8988T (cell line): ENCODE measurements at regions not wholly inside any gene's neighbourhood (a gene's known extent, or its start where the extent isn't known, plus 50 kb on each side); places are given as distances from the start of the nearest gene placed in this dataset.
"Not testable (repeated sequence)": the region's sequence is repeated elsewhere in the genome, so short reads cannot be mapped to it uniquely, and the experiment has no call there.

ENCODE experiments used
- DNase-seq: peaks from one replicate; pipeline ENCODE4 v3.0.0; 2011

GRCh38 chr9:108441251-108441650 is 414.5 kb downstream of the ACTL7B start:
- DNase-seq, result no peak

DNA sequence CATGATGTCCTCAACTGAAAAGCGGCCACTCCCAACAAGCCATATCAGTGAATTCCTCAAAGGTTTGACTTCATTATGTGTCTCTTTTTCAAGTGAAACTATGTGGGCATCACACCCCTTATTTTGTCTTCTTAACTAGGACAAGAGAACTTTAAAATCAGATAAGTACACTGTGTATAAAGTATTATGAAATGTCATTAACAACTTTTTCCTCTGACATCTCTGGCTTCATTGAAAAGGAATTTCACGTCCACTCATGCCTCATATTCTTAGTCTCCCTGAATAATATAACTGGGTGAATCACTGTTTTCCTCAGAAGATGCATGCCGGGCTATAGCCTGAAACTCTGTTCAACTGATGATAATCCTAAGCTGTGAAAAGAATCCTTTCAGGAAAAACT is 415.8 kb downstream of the ACTL7B start:
- DNase-seq, result no peak

DNA sequence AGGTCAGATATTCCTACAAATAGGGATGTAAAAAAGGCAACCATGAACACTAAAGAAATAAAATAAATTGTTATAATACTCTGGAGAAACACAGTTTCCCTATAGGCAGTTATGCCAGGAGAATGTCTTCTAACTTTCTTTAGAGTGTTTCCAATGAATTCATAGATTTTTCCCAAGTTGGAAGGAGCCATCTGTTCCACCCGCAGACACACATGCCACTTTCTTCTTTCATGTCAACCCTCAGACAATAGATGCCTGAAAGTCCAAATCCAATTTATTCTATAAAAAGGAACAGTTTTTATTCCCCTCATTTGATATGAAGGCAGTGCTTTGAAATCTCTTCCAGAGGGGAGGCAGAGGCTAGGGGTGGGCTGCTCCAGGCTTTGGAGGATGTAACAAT is 418.1 kb downstream of the ACTL7B start:
- no peak for DNase-seq

DNA sequence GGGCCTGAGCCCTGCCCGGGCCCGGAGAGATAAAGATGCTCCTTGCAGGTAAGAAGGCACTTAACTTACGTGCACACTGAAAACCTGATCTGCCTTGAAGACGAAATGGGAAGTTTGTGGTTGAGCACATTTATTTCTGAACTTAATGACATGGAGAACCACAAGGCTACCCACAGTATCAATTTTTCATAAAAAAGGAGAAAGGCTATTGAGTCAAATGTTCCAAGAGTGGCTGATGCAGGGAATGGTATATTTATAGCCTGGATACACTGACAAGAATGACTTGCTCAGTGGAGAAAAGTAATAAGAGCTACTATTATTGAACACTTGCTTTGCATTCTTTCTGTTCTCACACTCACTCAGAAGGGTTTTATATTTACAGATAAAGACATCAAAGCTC is 419.3 kb downstream of the ACTL7B start:
- no peak for DNase-seq

DNA sequence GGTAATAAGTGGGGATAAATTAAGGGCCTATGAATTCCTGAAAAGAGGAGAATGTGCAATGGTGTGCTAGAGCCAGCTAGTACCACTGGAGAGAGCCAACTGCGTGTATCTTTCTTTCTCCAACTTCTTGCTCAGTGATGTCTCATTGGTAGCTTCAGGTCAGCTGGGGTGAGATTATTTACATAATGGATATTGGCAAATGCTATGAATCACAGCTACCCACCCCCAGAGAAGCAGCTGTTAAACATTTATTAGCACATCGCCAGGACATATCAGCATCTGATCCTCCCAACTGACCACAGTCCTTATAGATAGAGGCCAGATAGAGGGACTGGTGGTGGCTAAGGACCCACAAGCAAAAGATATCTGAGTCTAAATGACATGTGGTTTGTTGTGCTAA is 421.3 kb downstream of the ACTL7B start:
- DNase-seq, result no peak

GRCh38 chr9:108434036-108434435 is 421.8 kb downstream of the ACTL7B start:
- no peak for DNase-seq

DNA sequence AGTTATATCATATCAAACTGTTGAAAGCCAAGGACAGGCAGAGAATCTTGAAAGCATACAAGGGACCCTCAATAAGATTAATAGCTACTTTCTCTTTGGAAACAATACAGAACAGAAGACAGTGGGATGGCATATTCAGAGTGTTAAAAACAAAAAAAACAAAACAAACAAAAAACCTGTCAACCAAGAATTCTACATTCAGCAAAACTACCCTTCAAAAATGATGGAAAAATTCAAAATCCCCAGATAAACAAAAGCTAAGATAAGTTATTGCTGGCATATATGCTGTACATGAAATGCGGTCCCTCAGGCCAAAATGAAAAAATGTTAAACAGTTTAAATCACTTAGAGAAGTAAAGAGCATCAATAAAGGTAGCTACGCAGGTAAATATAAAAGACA is 425.1 kb downstream of the ACTL7B start:
- no peak for DNase-seq

- DNase-seq, result no peak
Observed at GRCh38 chr9:108427751-108428150, 428.0 kb downstream of the ACTL7B start.

GRCh38 chr9:108426421-108426940 is 429.3 kb downstream of the ACTL7B start:
- not testable (repeated sequence) for DNase-seq

DNA sequence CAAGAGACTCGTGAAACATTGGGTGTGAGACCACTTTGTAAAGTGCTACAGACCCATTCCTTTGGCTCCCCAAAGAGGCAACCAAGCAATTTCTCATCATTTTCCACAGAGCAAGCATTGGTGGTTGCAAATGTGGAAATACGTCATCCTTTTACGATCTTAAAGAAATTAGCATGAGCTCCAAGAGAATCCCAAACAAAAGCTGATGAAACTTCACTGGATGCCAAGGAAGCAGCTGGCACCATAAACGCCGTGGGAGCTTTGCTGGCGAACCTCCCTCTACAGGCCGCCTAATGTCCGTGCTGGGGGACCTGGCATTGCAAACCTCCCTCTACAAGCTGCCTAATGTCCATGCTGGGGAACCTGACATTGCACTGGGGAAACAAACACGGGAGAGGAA is 432.4 kb downstream of the ACTL7B start:
- DNase-seq, result no peak

- no peak for DNase-seq
Observed at GRCh38 chr9:108419379-108419778, 436.4 kb downstream of the ACTL7B start.

DNA sequence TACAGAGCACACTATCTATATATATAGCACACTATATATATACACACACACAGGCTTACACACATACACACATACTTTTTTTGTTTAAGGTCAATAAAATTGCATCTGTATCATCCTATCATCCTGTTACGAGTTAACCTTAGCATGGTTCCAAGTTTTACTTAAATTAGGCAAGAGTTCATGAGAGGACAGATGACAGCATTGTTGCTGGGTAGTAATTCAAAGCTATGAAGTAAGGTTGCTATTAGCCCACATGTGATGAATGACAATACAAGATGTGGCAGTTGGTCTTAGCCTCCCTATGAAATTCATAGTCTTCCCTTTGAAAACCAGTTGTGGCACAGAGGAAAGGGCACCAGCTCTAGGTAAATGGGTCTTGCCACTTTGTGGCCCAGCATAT is 438.1 kb downstream of the ACTL7B start:
- no peak for DNase-seq

DNA sequence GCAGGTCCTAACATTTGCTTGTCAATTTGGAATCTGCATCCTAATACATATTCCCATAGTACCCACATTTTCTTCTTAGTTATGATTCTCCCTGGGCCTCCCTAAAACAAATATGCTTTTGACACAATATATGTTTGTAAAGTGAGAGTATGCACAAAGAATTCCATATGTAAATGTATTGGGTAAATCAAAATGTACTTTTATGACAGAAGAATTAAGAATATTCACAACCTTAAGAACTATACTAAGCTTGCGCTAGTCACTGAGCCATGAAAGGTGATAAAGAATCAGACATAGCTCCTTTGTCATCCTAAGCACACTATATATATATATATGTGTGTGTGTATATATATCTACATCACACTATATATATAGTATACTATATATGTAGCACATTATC is 438.5 kb downstream of the ACTL7B start:
- no peak for DNase-seq

- DNase-seq, result no peak
Observed at GRCh38 chr9:108416324-108416723, 439.5 kb downstream of the ACTL7B start.

DNA sequence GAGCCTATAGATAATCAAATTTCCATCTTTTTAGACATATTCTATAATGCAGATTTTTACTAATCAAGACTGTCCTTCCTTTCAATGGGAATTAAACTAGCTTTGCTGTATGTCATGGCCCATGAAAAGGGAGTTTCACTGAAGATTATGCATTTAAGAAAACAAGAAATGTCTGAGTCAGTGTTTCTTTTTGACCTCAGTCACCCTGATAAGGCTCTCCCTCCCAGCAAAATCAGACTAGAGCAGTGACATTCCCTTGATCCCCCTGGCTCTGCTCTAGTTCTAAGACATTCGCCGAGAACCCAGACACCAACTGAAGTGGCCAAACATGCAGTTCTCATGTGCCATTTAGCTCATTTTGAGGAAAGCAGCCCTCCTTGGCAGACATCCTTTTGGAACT is 442.0 kb downstream of the ACTL7B start:
- DNase-seq, result no peak

- no peak for DNase-seq
Observed at GRCh38 chr9:108412755-108413154, 443.0 kb downstream of the ACTL7B start.

GRCh38 chr9:108411632-108412031 is 444.2 kb downstream of the ACTL7B start:
- DNase-seq, result no peak

- no peak for DNase-seq
Observed at GRCh38 chr9:108410161-108410560, 445.6 kb downstream of the ACTL7B start.

GRCh38 chr9:108400297-108400696 is 455.5 kb downstream of the ACTL7B start:
- no peak for DNase-seq

- no peak for DNase-seq
Observed at GRCh38 chr9:108399851-108400250, 455.9 kb downstream of the ACTL7B start.

- no peak for DNase-seq
Observed at GRCh38 chr9:108397286-108397685, 458.5 kb downstream of the ACTL7B start.

GRCh38 chr9:108396611-108397010 is 459.2 kb downstream of the ACTL7B start:
- DNase-seq, result no peak

- DNase-seq, result no peak
Observed at GRCh38 chr9:108396193-108396592, 459.6 kb downstream of the ACTL7B start.

- DNase-seq, result no peak
Observed at GRCh38 chr9:108395421-108395820, 460.4 kb downstream of the ACTL7B start.

GRCh38 chr9:108394726-108395125 is 461.1 kb downstream of the ACTL7B start:
- no peak for DNase-seq

- not testable (repeated sequence) for DNase-seq
Observed at GRCh38 chr9:108393481-108394001, 462.2 kb downstream of the ACTL7B start.
